Cardiac fibroblast (primary cell): ENCODE measurements at regions not wholly inside any gene's neighbourhood (a gene's known extent, or its start where the extent isn't known, plus 50 kb on each side); places are given as distances from the start of the nearest gene placed in this dataset.
"Not testable (repeated sequence)": the region's sequence is repeated elsewhere in the genome, so short reads cannot be mapped to it uniquely, and the experiment has no call there.

ENCODE experiments used
- DNase-seq, 2 donors: peaks; one replicate each; pipeline versions ENCODE4 v3.0.0 to v3.0.0-alpha.2; 2010; ENCODE audit warnings: low read depth in 2 of 2
- H3K4me3 ChIP-seq, 2 donors: replicated peaks in 1 of 2; 1 replicate in 1 of 2; 2 replicates in 1 of 2; pipeline ENCODE4 v1.5.1; 2011; ENCODE audit warnings: low read depth in 2 of 2, low read length in 2 of 2, mild to moderate bottlenecking in 2 of 2, moderate library complexity in 1 of 2
- CTCF ChIP-seq: IDR thresholded peaks from one replicate; pipeline ENCODE4 v1.5.1; 2011; ENCODE audit warnings: low read depth, mild to moderate bottlenecking, low read length, inconsistent platforms

GRCh38 chr4:64967286-64967685, 558.0 kb upstream of the TECRL start:
- no peak for DNase-seq
- no peak for TF ChIP-seq CTCF
- no peak overlapping the region for H3K4me3 ChIP-seq

- no peak overlapping the region for H3K4me3 ChIP-seq
- DNase-seq = no peak
- no peak for TF ChIP-seq CTCF
These were observed 551.3 kb upstream of the TECRL start for GRCh38 chr4:64960516-64960915.

- TF ChIP-seq CTCF = no peak
- no peak overlapping the region for H3K4me3 ChIP-seq
- peak in 1 of 2 donors; percentile 25 for DNase-seq
These were observed 531.4 kb upstream of the TECRL start for GRCh38 chr4:64940698-64941097.

GRCh38 chr4:64935469-64936001, 526.3 kb upstream of the TECRL start:
- no peak overlapping the region for H3K4me3 ChIP-seq
- no peak for TF ChIP-seq CTCF
- no peak for DNase-seq

GRCh38 chr4:64911846-64912245, 502.6 kb upstream of the TECRL start:
- DNase-seq = no peak
- TF ChIP-seq CTCF = no peak
- no peak overlapping the region for H3K4me3 ChIP-seq

GRCh38 chr4:64903986-64904385, 494.7 kb upstream of the TECRL start:
- H3K4me3 ChIP-seq = no peak overlapping the region
- no peak for DNase-seq
- TF ChIP-seq CTCF = no peak

GRCh38 chr4:64899563-64899962, 490.3 kb upstream of the TECRL start:
- no peak for DNase-seq
- TF ChIP-seq CTCF = no peak
- no peak overlapping the region for H3K4me3 ChIP-seq

GRCh38 chr4:64899030-64899429, 489.8 kb upstream of the TECRL start:
- not testable (repeated sequence) for DNase-seq, H3K4me3 ChIP-seq
